Esophagus mucosa (tissue), 1 donor: ENCODE measurements at regions not wholly inside any gene's neighbourhood (a gene's known extent, or its start where the extent isn't known, plus 50 kb on each side); places are given as distances from the start of the nearest gene placed in this dataset.

Experiments used
- ATAC-seq: fragments of 200-7000 bp; cut with Tn5 transposase; one replicate; pipeline ENCODE4 v1.9.1; 2020
- donor health status: DM: yes; HTN: yes; CAD: no.

GRCh38 chr3:40593351-40593750, 68.6 kb downstream of the ZNF621 start:
- no peak for ATAC-seq

- ATAC-seq = no peak
Measured at GRCh38 chr3:40597441-40597840, 72.7 kb downstream of the ZNF621 start.

- ATAC-seq = no peak
Measured at GRCh38 chr3:40598338-40598737, 73.6 kb downstream of the ZNF621 start.

GRCh38 chr3:40598962-40599361, 74.2 kb downstream of the ZNF621 start:
- no peak for ATAC-seq

- ATAC-seq = no peak
Measured at GRCh38 chr3:40602778-40603385, 78.1 kb downstream of the ZNF621 start.

GRCh38 chr3:40605960-40606359, 81.2 kb downstream of the ZNF621 start:
- ATAC-seq = no peak

- peak; percentile 28 for ATAC-seq
Measured at GRCh38 chr3:40608091-40608490, 83.3 kb downstream of the ZNF621 start.

GRCh38 chr3:40613306-40613705, 88.5 kb downstream of the ZNF621 start:
- no peak for ATAC-seq

GRCh38 chr3:40615110-40615915, 90.6 kb downstream of the ZNF621 start:
- ATAC-seq = no peak

GRCh38 chr3:40615918-40616819, 91.4 kb downstream of the ZNF621 start:
- ATAC-seq = no peak

GRCh38 chr3:40617084-40617483, 92.3 kb downstream of the ZNF621 start:
- ATAC-seq = no peak

GRCh38 chr3:40618158-40618557, 93.4 kb downstream of the ZNF621 start:
- ATAC-seq = no peak

- peak; percentile 53 for ATAC-seq
Measured at GRCh38 chr3:40620151-40620550, 95.4 kb downstream of the ZNF621 start.

- no peak for ATAC-seq
Measured at GRCh38 chr3:40621252-40621651, 96.5 kb downstream of the ZNF621 start.

- ATAC-seq = peak; percentile 94
Measured at GRCh38 chr3:40623567-40623966, 98.8 kb downstream of the ZNF621 start.

- no peak for ATAC-seq
Measured at GRCh38 chr3:40624189-40624769, 99.5 kb downstream of the ZNF621 start.

GRCh38 chr3:40627095-40627494, 102.3 kb downstream of the ZNF621 start:
- ATAC-seq = no peak

GRCh38 chr3:40628984-40629383, 104.2 kb downstream of the ZNF621 start:
- no peak for ATAC-seq

GRCh38 chr3:40631341-40631995, 106.7 kb downstream of the ZNF621 start:
- peak; percentile 97 for ATAC-seq

GRCh38 chr3:40637906-40638305, 113.1 kb downstream of the ZNF621 start:
- ATAC-seq = peak; percentile 47

GRCh38 chr3:40639006-40639405, 114.2 kb downstream of the ZNF621 start:
- no peak for ATAC-seq

- no peak for ATAC-seq
Measured at GRCh38 chr3:40642812-40643211, 118.1 kb downstream of the ZNF621 start.
